GM19023 (cell line): ENCODE measurements at regions not wholly inside any gene's neighbourhood (a gene's known extent, or its start where the extent isn't known, plus 50 kb on each side); places are given as distances from the start of the nearest gene placed in this dataset.

ENCODE experiments used
- ATAC-seq: cut with Tn5 transposase; IDR thresholded peaks from one replicate; pipeline ENCODE4 v1.9.1; 2021; ENCODE audit warnings: mild to moderate bottlenecking, moderate library complexity; ENCODE audit not compliant: unreplicated experiment

DNA sequence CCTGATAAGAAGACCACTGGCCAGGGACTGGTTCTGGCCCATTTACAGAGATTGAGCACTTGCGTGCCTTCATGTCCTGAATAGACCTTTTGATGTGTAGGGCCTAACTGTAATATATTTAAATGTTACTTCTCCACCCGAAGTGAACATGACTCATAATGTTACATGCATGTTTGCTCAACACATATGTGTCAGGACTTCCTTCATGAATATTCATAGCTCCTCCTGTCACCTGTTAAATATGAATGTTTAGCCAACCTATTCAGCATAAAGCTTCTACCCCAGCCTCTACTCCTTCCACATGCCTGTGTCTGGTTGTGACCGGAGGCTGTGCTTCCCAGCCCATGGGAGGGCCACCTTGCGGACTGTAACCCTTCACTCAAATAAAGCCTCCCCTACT lies 457.5 kb downstream of the IRX1 start:
- no peak for ATAC-seq

GRCh38 chr5:4054092-4054491 lies 458.5 kb downstream of the IRX1 start:
- no peak for ATAC-seq

DNA sequence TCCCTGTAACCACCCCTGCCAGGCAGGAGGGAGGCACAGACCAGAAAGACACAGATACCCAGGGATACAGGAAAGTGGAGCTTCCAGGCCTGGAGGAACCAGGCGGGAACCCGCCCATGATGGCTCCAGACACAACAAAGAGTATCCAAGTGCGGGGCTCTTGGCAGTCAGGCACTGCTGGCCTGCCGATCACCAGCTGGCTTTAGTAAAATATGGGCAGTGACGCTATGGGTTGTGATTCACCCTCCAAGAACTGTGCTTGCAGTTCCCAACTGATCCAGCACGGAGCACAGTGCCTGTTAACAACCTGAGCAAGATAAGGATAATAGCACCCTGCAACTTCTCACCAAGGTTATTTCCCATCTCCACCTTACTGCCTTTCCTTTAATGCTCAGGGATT lies 463.3 kb downstream of the IRX1 start:
- ATAC-seq: no peak

DNA sequence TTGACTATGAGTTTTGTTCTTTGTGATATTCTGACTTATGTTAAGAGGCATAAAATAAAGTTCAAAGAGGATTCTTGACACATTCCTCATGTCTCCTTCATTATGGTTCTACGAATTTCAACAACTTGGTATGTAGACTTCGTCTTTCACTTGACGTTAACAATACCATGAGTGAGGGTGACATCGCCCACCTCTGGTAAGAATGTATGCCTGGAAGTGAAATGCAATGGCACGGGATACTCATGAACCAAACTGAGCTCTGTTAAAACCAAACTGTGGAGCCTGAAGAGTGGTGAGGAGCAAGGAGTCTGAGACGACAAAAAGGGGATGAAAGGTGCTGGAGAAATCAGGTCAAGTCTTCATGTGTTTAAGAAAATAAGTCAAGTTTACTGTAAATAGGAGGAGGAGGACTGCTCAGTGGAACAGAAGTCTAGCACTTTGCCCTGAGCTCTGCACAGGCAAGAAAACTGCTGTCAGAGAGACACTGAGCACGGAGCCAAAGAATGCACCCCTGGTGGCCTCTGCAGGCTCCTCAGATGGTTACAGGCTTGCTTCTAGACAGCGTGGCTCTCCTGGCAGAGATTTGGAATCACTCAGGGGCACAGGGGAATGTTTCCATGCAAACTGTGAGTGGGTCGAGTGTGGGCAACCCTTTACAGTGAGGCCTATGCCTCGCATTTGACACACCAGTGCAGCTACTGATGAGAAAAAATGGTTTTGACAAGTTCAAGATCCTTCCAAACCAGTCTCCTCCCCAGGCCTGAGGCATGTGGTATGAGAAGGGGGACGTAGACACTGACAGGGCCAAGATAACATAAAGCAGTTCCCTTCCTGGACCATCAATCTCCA lies 470.1 kb downstream of the IRX1 start:
- ATAC-seq: no peak

DNA sequence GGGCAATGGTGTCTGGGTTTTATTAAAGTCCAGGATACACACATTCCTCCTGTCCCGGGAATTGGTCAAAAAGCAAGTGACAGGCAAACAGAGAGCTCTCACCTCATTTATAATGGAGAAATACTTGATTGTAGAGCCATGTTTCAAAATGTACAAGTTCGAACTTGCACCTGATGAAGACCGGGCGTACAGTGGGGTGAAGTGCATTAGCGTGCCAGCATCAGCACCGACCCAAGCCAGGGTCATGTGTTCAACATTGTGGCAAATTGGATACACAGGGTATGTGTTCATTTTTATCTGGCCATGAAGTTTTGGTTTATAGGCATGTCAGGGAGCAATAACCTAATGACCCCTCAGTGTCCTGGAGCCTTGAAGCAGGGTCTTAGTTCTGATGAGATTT lies 472.5 kb downstream of the IRX1 start:
- ATAC-seq: no peak

GRCh38 chr5:4078544-4078943 lies 482.9 kb downstream of the IRX1 start:
- no peak for ATAC-seq

DNA sequence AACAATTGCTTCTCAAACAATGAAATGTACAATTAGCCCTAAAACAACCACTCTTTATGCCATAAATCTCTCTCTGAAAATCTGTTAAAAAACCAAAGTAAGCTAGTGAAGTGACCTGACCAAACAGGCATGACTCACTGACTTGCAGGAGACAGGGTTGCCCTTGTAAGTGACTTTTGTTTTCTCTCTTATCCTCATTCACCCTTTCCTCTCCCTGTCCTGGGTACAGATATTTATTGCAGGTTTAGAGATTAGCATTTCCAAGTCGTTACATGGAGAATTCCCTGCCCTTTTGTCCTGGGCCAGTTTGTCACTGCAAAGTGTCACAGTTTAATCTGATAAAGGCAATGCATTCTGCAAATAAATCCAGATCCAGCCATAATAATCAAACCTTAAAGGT lies 484.2 kb downstream of the IRX1 start:
- ATAC-seq: no peak

GRCh38 chr5:4080370-4080769 lies 484.7 kb downstream of the IRX1 start:
- no peak for ATAC-seq

DNA sequence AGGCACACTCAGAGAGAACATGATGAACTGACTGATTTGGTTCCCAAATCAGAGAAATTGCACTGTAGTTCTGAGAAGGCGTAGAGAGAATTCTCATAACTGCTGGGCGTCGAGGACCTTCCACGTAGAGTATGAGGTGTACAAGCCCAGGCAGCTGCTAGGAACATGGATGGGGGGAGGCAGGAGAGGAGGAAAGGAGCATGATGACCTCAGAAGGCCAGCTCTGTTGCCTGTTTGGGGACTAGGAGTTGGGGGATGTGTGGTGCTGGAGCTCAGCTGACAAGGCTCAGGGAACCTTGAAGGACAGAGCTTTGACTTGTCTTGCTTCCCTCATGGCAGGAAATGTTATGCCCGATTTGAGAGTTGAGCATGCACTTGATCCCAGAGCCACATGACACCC lies 485.4 kb downstream of the IRX1 start:
- no peak for ATAC-seq

DNA sequence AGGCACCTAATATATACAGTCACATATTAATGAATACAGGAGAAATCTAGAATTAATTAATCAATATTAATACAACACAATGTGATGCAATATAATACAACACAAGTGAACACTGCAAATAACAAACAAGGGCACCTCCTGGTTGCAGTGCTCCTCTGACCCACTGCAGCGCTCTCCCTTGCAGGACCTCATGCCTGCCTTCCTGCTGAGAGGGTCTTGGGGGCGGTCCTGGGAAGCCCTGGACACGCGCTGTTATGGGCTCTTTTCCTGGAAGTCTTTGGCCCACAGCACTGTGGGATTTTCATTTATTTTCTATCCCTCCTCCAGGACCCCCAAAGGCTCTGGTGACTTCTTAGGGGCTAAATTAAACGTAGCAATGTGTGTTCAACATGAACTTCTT lies 485.8 kb downstream of the IRX1 start:
- no peak for ATAC-seq

DNA sequence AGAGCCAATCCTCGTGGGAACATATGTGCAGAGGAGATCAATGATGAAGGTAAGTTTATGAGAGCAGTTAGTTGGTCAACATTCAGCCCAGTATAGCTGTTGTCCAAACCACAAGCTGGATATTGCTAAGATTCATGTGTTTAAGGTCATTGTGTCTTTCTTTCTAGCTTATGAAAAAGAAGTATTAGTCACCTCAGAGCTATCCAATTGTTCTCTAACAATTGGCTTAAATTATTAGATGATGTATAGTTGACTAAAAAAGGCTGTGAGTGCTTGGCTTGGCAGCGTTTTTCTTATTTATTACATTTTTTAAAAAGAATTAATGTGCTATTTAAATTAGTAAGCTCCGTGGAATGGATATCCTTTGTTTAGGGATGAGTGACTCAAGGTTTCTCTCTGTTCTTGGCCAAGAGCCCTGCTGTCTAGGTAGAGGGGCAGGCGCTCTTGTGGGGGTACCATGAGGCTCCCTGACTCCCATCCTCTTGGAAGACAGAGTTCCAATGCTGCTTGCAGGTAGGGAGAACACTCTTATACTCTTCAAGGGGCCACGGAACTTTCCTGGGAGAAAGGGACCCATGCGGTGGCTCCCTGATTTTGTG lies 487.4 kb downstream of the IRX1 start:
- no peak for ATAC-seq

DNA sequence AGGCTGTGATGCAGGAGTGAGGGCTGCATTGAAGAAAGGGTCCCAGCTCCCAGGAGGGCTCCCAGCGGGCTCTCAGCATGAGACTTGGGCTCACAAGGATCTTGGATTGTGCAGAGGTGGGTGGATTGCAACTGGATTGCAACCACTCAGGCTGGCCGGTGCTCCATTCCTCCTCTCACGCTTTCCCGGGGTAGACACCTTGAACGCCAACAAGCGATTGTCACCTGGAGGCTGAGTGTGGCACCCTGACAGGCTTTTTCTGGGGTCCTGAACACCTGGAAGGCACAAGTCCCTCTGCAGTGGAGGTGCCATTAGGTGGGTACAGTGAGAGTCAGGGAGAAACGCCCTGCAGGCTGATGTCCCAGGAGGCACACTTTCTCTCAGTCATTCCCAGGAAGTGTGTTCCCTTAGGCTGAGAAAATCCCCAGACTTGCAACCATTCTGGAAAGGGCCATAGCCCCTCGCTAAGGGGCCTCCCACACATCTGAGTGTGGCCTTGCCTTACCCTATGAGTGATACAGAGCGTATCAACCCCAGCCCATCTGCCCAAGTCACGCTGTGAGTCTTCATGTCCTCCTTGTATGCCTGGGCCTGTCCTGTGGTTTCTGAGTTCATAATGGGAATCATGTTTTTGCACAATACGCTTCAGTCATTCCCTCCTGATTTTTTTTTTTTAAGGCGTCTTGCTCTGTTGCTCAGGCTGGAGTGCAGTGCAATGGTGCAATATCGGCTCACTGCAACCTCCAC lies 488.1 kb downstream of the IRX1 start:
- ATAC-seq: no peak

DNA sequence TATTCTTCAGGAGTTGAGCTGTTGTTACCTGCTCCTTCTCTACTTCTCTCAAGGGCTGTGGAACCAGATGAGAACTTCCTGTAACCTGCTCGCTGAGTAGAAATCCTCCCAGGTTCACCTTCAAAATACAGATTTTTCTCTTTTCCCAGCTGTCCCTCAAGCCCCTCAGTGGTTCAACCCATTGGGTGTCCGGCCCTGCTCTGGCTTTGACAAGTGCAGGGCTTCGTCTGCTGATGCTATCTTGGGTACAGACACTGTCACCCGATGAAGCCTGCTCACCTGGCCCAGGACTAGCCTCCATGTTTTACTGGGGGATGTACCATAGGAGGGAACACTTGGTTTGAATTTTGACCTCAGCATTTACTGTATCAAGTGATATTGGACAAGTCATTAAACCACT lies 490.4 kb downstream of the IRX1 start:
- ATAC-seq: no peak

GRCh38 chr5:4087110-4087509 lies 491.5 kb downstream of the IRX1 start:
- no peak for ATAC-seq

GRCh38 chr5:4089087-4089486 lies 493.5 kb downstream of the IRX1 start:
- ATAC-seq: no peak

- ATAC-seq: no peak
Measured at GRCh38 chr5:4093236-4093635, 497.6 kb downstream of the IRX1 start.

DNA sequence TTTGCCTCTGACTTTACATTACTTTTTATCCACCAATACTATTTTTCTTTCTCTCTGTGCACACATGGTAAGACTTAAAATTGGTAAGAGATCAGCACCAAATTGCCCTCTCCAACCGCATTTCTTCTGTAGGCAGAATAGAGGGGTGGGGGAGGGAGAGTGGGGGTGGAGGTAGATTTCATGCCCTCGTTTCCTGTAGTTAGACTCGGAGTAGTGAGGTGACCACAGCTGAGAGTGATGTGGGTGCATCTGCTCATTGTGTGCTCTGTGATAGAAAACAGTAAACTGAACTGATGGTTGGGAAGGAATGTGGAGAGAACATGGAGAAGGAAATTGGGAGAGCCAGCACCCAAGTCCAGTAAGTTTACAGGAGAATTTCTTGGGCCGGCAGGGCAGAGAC lies 498.3 kb downstream of the IRX1 start:
- ATAC-seq: no peak

DNA sequence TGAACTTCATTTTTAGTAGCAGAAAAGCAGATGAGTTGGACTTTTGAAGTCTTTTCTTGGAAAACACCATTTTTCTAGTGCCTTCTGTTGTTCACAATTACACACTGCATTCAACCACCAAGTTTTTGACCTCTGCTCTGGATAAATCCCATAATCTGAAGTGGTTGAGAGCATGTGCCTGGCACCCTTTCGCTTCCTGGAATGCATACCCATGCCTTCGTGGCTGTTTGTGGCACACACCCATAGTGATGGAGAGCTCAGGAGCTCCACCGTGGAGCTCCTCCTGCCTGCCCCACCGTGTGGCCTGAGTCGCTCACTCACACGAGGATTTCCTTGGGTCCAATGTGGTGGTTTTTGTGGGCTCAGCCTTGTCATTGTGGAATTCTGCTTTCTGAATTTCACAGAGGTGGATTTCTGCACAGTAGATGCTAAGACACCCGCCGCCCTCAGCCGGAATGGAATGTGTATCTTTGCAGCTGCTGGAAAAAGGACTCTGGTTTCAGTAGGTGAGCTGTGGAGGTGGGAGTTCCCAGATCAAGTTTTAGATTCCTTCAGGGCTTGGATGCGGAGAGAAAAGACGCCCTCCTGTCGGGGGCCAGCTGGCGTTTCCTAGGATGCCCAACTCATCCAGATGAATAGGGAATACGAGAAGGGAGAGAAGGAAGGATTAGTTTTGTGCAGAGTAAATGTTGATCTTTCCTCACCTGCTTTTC lies 500.4 kb downstream of the IRX1 start:
- no peak for ATAC-seq

DNA sequence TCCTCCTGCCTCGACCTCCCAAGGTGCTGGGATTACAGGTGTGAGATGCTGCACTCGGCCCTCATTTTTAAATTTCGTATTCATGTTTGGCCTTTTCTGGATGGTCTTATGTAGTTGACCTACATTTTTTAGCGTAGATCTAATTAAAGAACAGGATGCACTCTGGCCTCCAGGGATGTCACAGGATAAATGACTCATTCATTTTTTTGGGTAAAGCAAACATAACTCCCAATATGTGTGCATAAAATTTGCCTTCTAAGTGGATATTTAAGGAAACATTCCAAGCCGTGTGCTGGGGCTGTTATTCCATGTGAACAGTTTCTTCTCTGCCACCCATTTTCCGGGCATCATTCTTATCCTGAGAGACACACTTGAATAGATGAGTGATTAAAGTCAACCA lies 501.6 kb downstream of the IRX1 start:
- no peak for ATAC-seq

GRCh38 chr5:4098226-4098625 lies 502.6 kb downstream of the IRX1 start:
- no peak for ATAC-seq

DNA sequence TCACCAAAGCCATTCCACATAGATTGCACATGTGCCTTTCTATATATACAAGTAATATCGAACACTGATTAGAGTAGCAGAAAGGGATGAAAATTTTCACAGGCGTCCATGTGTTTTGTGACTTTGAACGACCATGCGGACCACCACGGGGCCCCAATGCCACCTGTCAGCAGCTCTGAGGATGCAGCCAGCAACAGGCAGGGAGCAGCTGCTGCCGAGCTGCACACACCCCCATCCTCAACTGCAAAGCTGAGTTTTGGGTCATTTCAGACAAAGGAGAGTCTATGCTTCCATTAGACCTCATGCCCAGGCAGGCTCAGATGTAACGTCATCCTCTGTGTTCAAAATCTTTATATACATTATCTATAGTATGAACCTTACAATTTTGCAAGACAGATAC lies 503.8 kb downstream of the IRX1 start:
- no peak for ATAC-seq
